Mammary epithelial cell (primary cell): ENCODE measurements at regions not wholly inside any gene's neighbourhood (a gene's known extent, or its start where the extent isn't known, plus 50 kb on each side); places are given as distances from the start of the nearest gene placed in this dataset.

Source experiments
- CTCF ChIP-seq, 2 donors: IDR thresholded peaks in 1 of 2; conservative IDR thresholded peaks in 1 of 2; 2 replicates each; pipeline ENCODE4 v1.5.1; 2011 to 2012; ENCODE audit warnings: inconsistent platforms in 2 of 2, low read length in 2 of 2, mild to moderate bottlenecking in 2 of 2, control low read depth in 1 of 2, low read depth in 1 of 2; ENCODE audit not compliant: insufficient read depth in 1 of 2; ENCODE audit errors: extremely low read depth in 1 of 2
- EZH2 ChIP-seq: IDR thresholded peaks from 2 replicates; pipeline ENCODE4 v1.6.1; 2012; ENCODE audit warnings: low read length, inconsistent platforms, borderline replicate concordance

GRCh38 chr6:14478381-14479225 is 361.0 kb downstream of the CD83 start:
- no peak for TF ChIP-seq CTCF (conservative IDR thresholded peaks at IDR 0.05 in 1 of 2, IDR thresholded peaks at IDR 0.05 in 1 of 2; ENCODE audit: extremely low read depth in 1 of 2, insufficient read depth in 1 of 2, low read depth in 1 of 2, low read length in 2 of 2)
- no peak for TF ChIP-seq EZH2
